Activated T-cell treated with anti-CD3 and anti-CD28 coated beads, Interleukin-2, amount 50 U/mL, for 24 hours (primary cell): ENCODE measurements at regions not wholly inside any gene's neighbourhood (a gene's known extent, or its start where the extent isn't known, plus 50 kb on each side); places are given as distances from the start of the nearest gene placed in this dataset.

Experiments used
- DNase-seq: peaks from one replicate; pipeline ENCODE4 v3.0.0-alpha.2; 2020
- H3K27ac Mint-ChIP-seq: 2 replicates; pipeline ENCODE4 v1.8.0; 2020; ENCODE audit warnings: mild to moderate bottlenecking, mixed read lengths
- H3K27me3 Mint-ChIP-seq: 2 replicates; pipeline ENCODE4 v1.8.0; 2020; ENCODE audit warnings: mixed read lengths
- H3K36me3 Mint-ChIP-seq: 2 replicates; pipeline ENCODE4 v1.8.0; 2020; ENCODE audit warnings: low read depth, mixed read lengths
- H3K4me1 Mint-ChIP-seq: 2 replicates; pipeline ENCODE4 v1.8.0; 2020; ENCODE audit warnings: low read depth, mixed read lengths
- H3K4me3 Mint-ChIP-seq: 2 replicates; pipeline ENCODE4 v1.8.0; 2020; ENCODE audit warnings: mild to moderate bottlenecking, moderate library complexity, mixed read lengths
- H3K9me3 Mint-ChIP-seq: 2 replicates; pipeline ENCODE4 v1.8.0; 2020; ENCODE audit warnings: mixed read lengths

- Mint-ChIP-seq H3K9me3 (no peaks in the 10 kb centered on the region), H3K27me3 (peaks cover 29% of the 10 kb centered on the region), H3K4me1 (peaks cover 76% of the 10 kb centered on the region), H3K27ac (peak overlapping the region; percentile 84), H3K4me3 (no peak overlapping the region), H3K36me3 (no peaks in the 10 kb centered on the region)
- no peak for DNase-seq
Observed at GRCh38 chr6:105646391-105646867, 243.5 kb upstream of the PREP start.

GRCh38 chr6:105645958-105646357 lies 243.1 kb upstream of the PREP start:
- Mint-ChIP-seq H3K27ac (peak overlapping the region; percentile 84), H3K9me3 (no peaks in the 10 kb centered on the region), H3K36me3 (no peaks in the 10 kb centered on the region), H3K4me1 (peaks cover 72% of the 10 kb centered on the region), H3K4me3 (no peak overlapping the region), H3K27me3 (peaks cover 31% of the 10 kb centered on the region)
- DNase-seq = peak; percentile 40

- Mint-ChIP-seq H3K9me3 (no peaks in the 10 kb centered on the region), H3K4me3 (no peak overlapping the region), H3K27me3 (peaks cover 35% of the 10 kb centered on the region), H3K36me3 (no peaks in the 10 kb centered on the region), H3K4me1 (peaks cover 65% of the 10 kb centered on the region), H3K27ac (peak overlapping the region; percentile 84)
- no peak for DNase-seq
Observed at GRCh38 chr6:105645156-105645555, 242.3 kb upstream of the PREP start.

GRCh38 chr6:105644691-105645090 lies 241.8 kb upstream of the PREP start:
- Mint-ChIP-seq H3K36me3 (no peaks in the 10 kb centered on the region), H3K4me1 (peaks cover 63% of the 10 kb centered on the region), H3K27me3 (peaks cover 35% of the 10 kb centered on the region), H3K27ac (peak overlapping the region; percentile 4), H3K9me3 (no peaks in the 10 kb centered on the region), H3K4me3 (no peak overlapping the region)
- no peak for DNase-seq

GRCh38 chr6:105644073-105644489 lies 241.2 kb upstream of the PREP start:
- no peaks in the 10 kb centered on the region for H3K36me3 Mint-ChIP-seq
- H3K27me3 Mint-ChIP-seq = peaks cover 35% of the 10 kb centered on the region
- no peak overlapping the region for H3K27ac Mint-ChIP-seq
- peaks cover 57% of the 10 kb centered on the region for H3K4me1 Mint-ChIP-seq
- no peak for DNase-seq
- no peaks in the 10 kb centered on the region for H3K9me3 Mint-ChIP-seq
- no peak overlapping the region for H3K4me3 Mint-ChIP-seq

- no peak for DNase-seq
- H3K27me3 Mint-ChIP-seq = peaks cover 33% of the 10 kb centered on the region
- H3K36me3 Mint-ChIP-seq = no peaks in the 10 kb centered on the region
- H3K27ac Mint-ChIP-seq = no peak overlapping the region
- peaks cover 44% of the 10 kb centered on the region for H3K4me1 Mint-ChIP-seq
- H3K9me3 Mint-ChIP-seq = no peaks in the 10 kb centered on the region
- H3K4me3 Mint-ChIP-seq = no peak overlapping the region
Observed at GRCh38 chr6:105642708-105643107, 239.8 kb upstream of the PREP start.

GRCh38 chr6:105641504-105641903 lies 238.6 kb upstream of the PREP start:
- H3K9me3 Mint-ChIP-seq = no peaks in the 10 kb centered on the region
- H3K27me3 Mint-ChIP-seq = peaks cover 30% of the 10 kb centered on the region
- DNase-seq = no peak
- peaks cover 36% of the 10 kb centered on the region for H3K4me1 Mint-ChIP-seq
- H3K4me3 Mint-ChIP-seq = no peak overlapping the region
- H3K27ac Mint-ChIP-seq = no peak overlapping the region
- H3K36me3 Mint-ChIP-seq = no peaks in the 10 kb centered on the region

- Mint-ChIP-seq H3K36me3 (no peaks in the 10 kb centered on the region), H3K4me3 (no peak overlapping the region), H3K4me1 (peaks cover 16% of the 10 kb centered on the region), H3K27ac (no peak overlapping the region), H3K9me3 (no peaks in the 10 kb centered on the region), H3K27me3 (peaks cover 22% of the 10 kb centered on the region)
- no peak for DNase-seq
Observed at GRCh38 chr6:105639124-105639523, 236.2 kb upstream of the PREP start.

GRCh38 chr6:105633814-105634213 lies 230.9 kb upstream of the PREP start:
- no peak overlapping the region for H3K4me3 Mint-ChIP-seq
- H3K27me3 Mint-ChIP-seq = peaks cover 15% of the 10 kb centered on the region
- no peak for DNase-seq
- no peak overlapping the region for H3K27ac Mint-ChIP-seq
- peaks cover 12% of the 10 kb centered on the region for H3K4me1 Mint-ChIP-seq
- H3K36me3 Mint-ChIP-seq = no peaks in the 10 kb centered on the region
- H3K9me3 Mint-ChIP-seq = peaks cover 12% of the 10 kb centered on the region

- no peaks in the 10 kb centered on the region for H3K36me3 Mint-ChIP-seq
- no peak for DNase-seq
- H3K4me3 Mint-ChIP-seq = no peak overlapping the region
- H3K4me1 Mint-ChIP-seq = peaks cover 17% of the 10 kb centered on the region
- peaks cover 24% of the 10 kb centered on the region for H3K27me3 Mint-ChIP-seq
- peaks cover 6% of the 10 kb centered on the region for H3K9me3 Mint-ChIP-seq
- H3K27ac Mint-ChIP-seq = no peak overlapping the region
Observed at GRCh38 chr6:105628156-105628860, 225.4 kb upstream of the PREP start.

GRCh38 chr6:105626295-105627158 lies 223.6 kb upstream of the PREP start:
- H3K36me3 Mint-ChIP-seq = no peaks in the 10 kb centered on the region
- no peaks in the 10 kb centered on the region for H3K9me3 Mint-ChIP-seq
- H3K4me3 Mint-ChIP-seq = no peak overlapping the region
- no peak for DNase-seq
- H3K27ac Mint-ChIP-seq = peak overlapping the region; percentile 76
- H3K4me1 Mint-ChIP-seq = peaks cover 17% of the 10 kb centered on the region
- peaks cover 26% of the 10 kb centered on the region for H3K27me3 Mint-ChIP-seq

GRCh38 chr6:105624021-105624420 lies 221.1 kb upstream of the PREP start:
- H3K36me3 Mint-ChIP-seq = no peaks in the 10 kb centered on the region
- H3K4me1 Mint-ChIP-seq = peaks cover 29% of the 10 kb centered on the region
- no peak overlapping the region for H3K4me3 Mint-ChIP-seq
- no peaks in the 10 kb centered on the region for H3K9me3 Mint-ChIP-seq
- H3K27ac Mint-ChIP-seq = no peak overlapping the region
- no peak for DNase-seq
- H3K27me3 Mint-ChIP-seq = peaks cover 18% of the 10 kb centered on the region

GRCh38 chr6:105622226-105622625 lies 219.3 kb upstream of the PREP start:
- Mint-ChIP-seq H3K4me1 (peaks cover 25% of the 10 kb centered on the region), H3K9me3 (no peaks in the 10 kb centered on the region), H3K4me3 (no peak overlapping the region), H3K36me3 (no peaks in the 10 kb centered on the region), H3K27me3 (peaks cover 20% of the 10 kb centered on the region), H3K27ac (no peak overlapping the region)
- no peak for DNase-seq

- DNase-seq = no peak
- Mint-ChIP-seq H3K36me3 (no peaks in the 10 kb centered on the region), H3K27me3 (peaks cover 20% of the 10 kb centered on the region), H3K27ac (no peak overlapping the region), H3K9me3 (no peaks in the 10 kb centered on the region), H3K4me3 (no peak overlapping the region), H3K4me1 (peaks cover 20% of the 10 kb centered on the region)
Observed at GRCh38 chr6:105621564-105622175, 218.8 kb upstream of the PREP start.
